Lung (tissue), 11 donors: ENCODE measurements at regions not wholly inside any gene's neighbourhood (a gene's known extent, or its start where the extent isn't known, plus 50 kb on each side); places are given as distances from the start of the nearest gene placed in this dataset.
"Not testable (repeated sequence)": the region's sequence is repeated elsewhere in the genome, so short reads cannot be mapped to it uniquely, and the experiment has no call there.

ENCODE experiments used
- ATAC-seq: fragments of 200-7000 bp; cut with Tn5 transposase; one replicate; pipeline ENCODE4 v1.9.1; 2020; ENCODE audit warnings: moderate number of reproducible peaks; ENCODE audit not compliant: insufficient read depth, low FRiP score
- DNase-seq, 3 donors: peaks; one replicate each; pipeline ENCODE4 v3.0.0-alpha.2; 2013 to 2017
- H3K27ac ChIP-seq, 2 donors: one replicate each; pipeline ENCODE4 v1.5.1; 2013; ENCODE audit warnings: mild to moderate bottlenecking in 2 of 2, moderate library complexity in 2 of 2, control low read depth in 1 of 2, inconsistent platforms in 1 of 2, low read depth in 1 of 2, low read length in 1 of 2
- H3K27me3 ChIP-seq, 3 donors: one replicate each; pipeline ENCODE4 v1.5.1; 2013; ENCODE audit warnings: low read length in 2 of 3; ENCODE audit not compliant: control insufficient read depth in 3 of 3, insufficient read depth in 3 of 3
- H3K36me3 ChIP-seq, 4 donors: one replicate each; pipeline ENCODE4 v1.5.1; 2013; ENCODE audit warnings: low read length in 4 of 4, mild to moderate bottlenecking in 1 of 4, moderate library complexity in 1 of 4; ENCODE audit not compliant: control insufficient read depth in 4 of 4, insufficient read depth in 4 of 4
- H3K4me1 ChIP-seq, 5 donors: one replicate each; pipeline ENCODE4 v1.5.1; 2013; ENCODE audit warnings: low read length in 5 of 5, mild to moderate bottlenecking in 2 of 5, moderate library complexity in 1 of 5; ENCODE audit not compliant: control insufficient read depth in 5 of 5, insufficient read depth in 5 of 5
- H3K4me3 ChIP-seq: one replicate; pipeline ENCODE4 v1.5.1; 2013; ENCODE audit warnings: mild to moderate bottlenecking, control low read depth, moderate library complexity
- H3K9ac ChIP-seq, 2 donors: one replicate each; pipeline ENCODE4 v1.5.1; 2013; ENCODE audit warnings: low read length in 2 of 2, control low read depth in 1 of 2; ENCODE audit not compliant: insufficient read depth in 1 of 2
- H3K9me3 ChIP-seq, 4 donors: one replicate each; pipeline ENCODE4 v1.5.1; 2013; ENCODE audit warnings: low read length in 3 of 4, mild to moderate bottlenecking in 1 of 4, moderate library complexity in 1 of 4; ENCODE audit not compliant: control insufficient read depth in 4 of 4, insufficient read depth in 3 of 4
- WGBS, 2 donors: extraction: QIAGEN DNeasy Blood & Tissue Kit; methylation state at CpG; one replicate each; pipeline ENCODE4 v1.1.7; 2013; 5-methylcytosine and 5-hydroxymethylcytosine counted together
- TF ChIP-seq, protein P1 (sequence below): IDR thresholded peaks from 2 replicates; pipeline ENCODE4 v1.5.1; 2012; ENCODE audit warnings: mild to moderate bottlenecking; ENCODE audit errors: control extremely low read depth, extremely low read depth
- donor health status: control.
- donor health status: control.
- donor health status: Bipolar disorder and iron deficiency.
- donor health status: healthy.
- donor health status: DM: yes; HTN: yes; CAD: no.

DNA sequence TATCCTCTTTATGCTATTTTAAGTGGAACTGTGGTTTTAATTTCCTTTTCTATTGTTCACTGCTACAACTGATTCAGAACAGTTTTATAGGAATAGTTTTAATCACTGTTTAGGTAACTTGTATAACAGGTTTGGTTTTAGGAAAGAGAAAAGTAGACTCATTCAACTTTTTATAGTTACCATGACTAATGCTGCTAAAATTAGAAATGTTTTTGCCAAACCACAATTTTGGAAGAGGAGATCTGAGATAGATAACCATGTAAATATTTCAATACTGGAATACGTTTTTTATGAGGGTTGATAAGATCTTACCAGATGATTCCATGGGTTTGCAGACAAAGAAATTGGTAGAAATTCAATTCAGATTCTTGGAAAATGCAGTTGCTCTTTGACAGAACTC lies 404.6 kb upstream of the ARRDC3 start:
- no peak overlapping the region for H3K4me3 ChIP-seq
- no peaks in the 10 kb centered on the region for H3K27me3 ChIP-seq
- ATAC-seq (no peak), DNase-seq (no peak)
- no peak overlapping the region for H3K27ac ChIP-seq
- no peaks in the 10 kb centered on the region for H3K4me1 ChIP-seq
- TF ChIP-seq, protein P1, sequence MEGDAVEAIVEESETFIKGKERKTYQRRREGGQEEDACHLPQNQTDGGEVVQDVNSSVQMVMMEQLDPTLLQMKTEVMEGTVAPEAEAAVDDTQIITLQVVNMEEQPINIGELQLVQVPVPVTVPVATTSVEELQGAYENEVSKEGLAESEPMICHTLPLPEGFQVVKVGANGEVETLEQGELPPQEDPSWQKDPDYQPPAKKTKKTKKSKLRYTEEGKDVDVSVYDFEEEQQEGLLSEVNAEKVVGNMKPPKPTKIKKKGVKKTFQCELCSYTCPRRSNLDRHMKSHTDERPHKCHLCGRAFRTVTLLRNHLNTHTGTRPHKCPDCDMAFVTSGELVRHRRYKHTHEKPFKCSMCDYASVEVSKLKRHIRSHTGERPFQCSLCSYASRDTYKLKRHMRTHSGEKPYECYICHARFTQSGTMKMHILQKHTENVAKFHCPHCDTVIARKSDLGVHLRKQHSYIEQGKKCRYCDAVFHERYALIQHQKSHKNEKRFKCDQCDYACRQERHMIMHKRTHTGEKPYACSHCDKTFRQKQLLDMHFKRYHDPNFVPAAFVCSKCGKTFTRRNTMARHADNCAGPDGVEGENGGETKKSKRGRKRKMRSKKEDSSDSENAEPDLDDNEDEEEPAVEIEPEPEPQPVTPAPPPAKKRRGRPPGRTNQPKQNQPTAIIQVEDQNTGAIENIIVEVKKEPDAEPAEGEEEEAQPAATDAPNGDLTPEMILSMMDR, result no peak
- no peak overlapping the region for H3K9ac ChIP-seq
- 10 to 37% methylated on average over 1 of the region's 1 CpG for WGBS, 2 donors
- H3K36me3 ChIP-seq, result no peaks in the 10 kb centered on the region
- no peaks in the 10 kb centered on the region for H3K9me3 ChIP-seq

DNA sequence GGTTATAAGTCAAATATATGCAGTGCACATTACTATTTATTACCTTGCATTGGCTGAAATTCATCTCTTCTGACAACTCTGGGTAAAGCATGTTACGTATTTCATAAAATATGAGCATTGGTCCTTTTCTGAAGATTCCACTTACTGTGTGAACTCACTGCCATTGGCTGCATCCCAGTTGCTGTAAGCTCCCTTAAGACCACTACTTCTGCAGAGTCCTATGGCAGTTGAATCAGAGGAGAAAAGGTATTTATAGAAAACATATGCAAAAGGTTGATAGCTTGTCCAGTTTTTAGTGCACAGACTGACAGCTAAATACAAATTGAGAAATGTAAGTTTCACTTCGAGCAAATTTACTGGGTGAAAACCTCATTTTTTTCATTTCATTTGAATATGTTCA lies 394.6 kb upstream of the ARRDC3 start:
- Histone ChIP-seq H3K9me3 (no peaks in the 10 kb centered on the region), H3K36me3 (no peaks in the 10 kb centered on the region), H3K9ac (no peak overlapping the region), H3K27me3 (no peaks in the 10 kb centered on the region), H3K4me3 (no peak overlapping the region), H3K27ac (no peak overlapping the region), H3K4me1 (no peaks in the 10 kb centered on the region)
- no peak for ATAC-seq
- 82 to 85% methylated on average over 2 of the region's 2 CpGs for WGBS, 2 donors
- no peak for DNase-seq
- TF ChIP-seq, protein P1, result no peak

DNA sequence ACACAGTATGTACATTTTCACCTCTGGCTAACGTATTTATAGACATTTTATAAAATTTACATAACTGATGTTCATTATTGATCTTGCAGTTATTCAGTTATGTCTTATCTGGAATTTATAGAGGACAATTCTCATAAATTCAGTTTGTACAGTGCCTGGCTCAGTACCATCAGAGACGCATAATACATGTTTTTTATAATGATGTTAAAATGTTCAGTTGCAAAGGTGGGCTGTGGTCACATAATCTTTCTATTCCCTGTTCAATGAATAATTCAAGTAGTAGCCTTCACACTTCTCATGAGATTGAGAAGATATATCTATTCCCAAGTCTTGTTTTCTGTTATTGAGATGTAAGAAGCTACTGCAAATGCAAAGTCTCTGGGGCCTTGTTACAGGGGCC lies 393.1 kb upstream of the ARRDC3 start:
- H3K36me3 ChIP-seq, result no peaks in the 10 kb centered on the region
- H3K27me3 ChIP-seq, result no peaks in the 10 kb centered on the region
- ATAC-seq (no peak), DNase-seq (no peak)
- 83 to 95% methylated on average over 2 of the region's 2 CpGs for WGBS, 2 donors
- H3K4me3 ChIP-seq, result no peak overlapping the region
- H3K9me3 ChIP-seq, result no peaks in the 10 kb centered on the region
- TF ChIP-seq, protein P1, result no peak
- H3K4me1 ChIP-seq, result no peaks in the 10 kb centered on the region
- no peak overlapping the region for H3K9ac ChIP-seq
- no peak overlapping the region for H3K27ac ChIP-seq

DNA sequence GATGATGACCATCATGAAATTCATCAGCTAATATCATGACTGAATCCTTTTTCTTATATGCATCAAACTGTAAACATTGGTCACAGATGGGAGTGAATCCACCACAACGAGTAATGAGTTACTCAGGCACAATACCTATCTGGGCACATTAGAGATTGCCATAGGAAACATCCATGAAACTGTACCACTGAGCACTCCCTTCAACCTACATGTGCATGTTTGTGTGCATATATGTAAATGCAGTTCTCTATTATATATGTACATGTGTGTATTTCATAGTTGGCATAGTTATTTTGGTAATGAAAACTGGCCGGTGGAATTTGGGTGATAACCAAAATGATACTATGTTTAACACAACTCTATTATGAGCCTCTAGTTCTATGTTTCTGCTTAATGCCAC lies 387.3 kb upstream of the ARRDC3 start:
- DNase-seq (no peak), ATAC-seq (no peak)
- H3K36me3 ChIP-seq, result no peaks in the 10 kb centered on the region
- WGBS, 2 donors, result 93 to 94% methylated on average over 2 of the region's 2 CpGs
- no peak overlapping the region for H3K4me3 ChIP-seq
- no peaks in the 10 kb centered on the region for H3K27me3 ChIP-seq
- H3K9ac ChIP-seq, result no peak overlapping the region
- H3K9me3 ChIP-seq, result no peaks in the 10 kb centered on the region
- H3K4me1 ChIP-seq, result no peaks in the 10 kb centered on the region
- no peak overlapping the region for H3K27ac ChIP-seq
- TF ChIP-seq, protein P1, result no peak

DNA sequence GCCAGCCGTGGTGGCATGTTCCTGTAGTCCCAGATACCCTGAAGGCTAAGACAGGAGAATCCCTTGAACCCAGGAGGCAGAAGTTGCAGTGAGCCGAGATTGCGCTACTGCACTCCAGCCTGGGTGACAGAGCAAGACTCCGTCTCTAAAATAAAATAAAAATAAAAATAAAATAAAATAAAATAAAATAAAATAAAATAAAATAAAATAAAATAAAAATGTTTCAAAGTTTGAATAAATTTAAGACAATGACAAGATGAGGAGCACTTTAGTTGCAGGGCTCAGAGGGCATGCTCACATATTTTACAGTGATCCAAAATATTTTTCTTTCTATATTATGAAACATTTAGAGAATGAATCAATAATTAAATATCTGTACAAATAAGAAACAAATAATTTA lies 374.3 kb upstream of the ARRDC3 start:
- H3K9ac ChIP-seq, ATAC-seq, H3K27me3 ChIP-seq, H3K4me3 ChIP-seq, DNase-seq, H3K4me1 ChIP-seq, H3K36me3 ChIP-seq, H3K27ac ChIP-seq, H3K9me3 ChIP-seq: not testable (repeated sequence)
- WGBS, 2 donors, result 90 to 92% methylated on average over 4 of the region's 4 CpGs
